ES-I3 (cell line): ENCODE measurements at regions not wholly inside any gene's neighbourhood (a gene's known extent, or its start where the extent isn't known, plus 50 kb on each side); places are given as distances from the start of the nearest gene placed in this dataset.
"Not testable (repeated sequence)": the region's sequence is repeated elsewhere in the genome, so short reads cannot be mapped to it uniquely, and the experiment has no call there.

Experiments
- H3K36me3 ChIP-seq: 2 replicates; pipeline ENCODE4 v1.6.1; 2013; ENCODE audit warnings: mild to moderate bottlenecking, low read length, control low read depth, moderate library complexity; ENCODE audit not compliant: insufficient read depth
- H3K4me1 ChIP-seq: 2 replicates; pipeline ENCODE4 v1.6.1; 2013; ENCODE audit warnings: mild to moderate bottlenecking, control low read depth, low read length; ENCODE audit not compliant: insufficient read depth
- H3K9ac ChIP-seq: 2 replicates; pipeline ENCODE4 v1.6.1; 2013; ENCODE audit warnings: low read depth, mild to moderate bottlenecking, low read length, moderate library complexity
- H3K9me3 ChIP-seq: 2 replicates; pipeline ENCODE4 v1.6.1; 2013; ENCODE audit warnings: mild to moderate bottlenecking, low read length, moderate library complexity; ENCODE audit not compliant: control insufficient read depth, insufficient read depth

- Histone ChIP-seq H3K36me3 (no peaks in the 10 kb centered on the region), H3K4me1 (no peaks in the 10 kb centered on the region), H3K9ac (no peak overlapping the region), H3K9me3 (no peaks in the 10 kb centered on the region)
Observed at GRCh38 chr6:144630857-144631256, 345.7 kb downstream of the UTRN start.

GRCh38 chr6:144632266-144632665 lies 347.1 kb downstream of the UTRN start:
- no peaks in the 10 kb centered on the region for H3K9me3 ChIP-seq
- no peaks in the 10 kb centered on the region for H3K4me1 ChIP-seq
- H3K36me3 ChIP-seq, result no peaks in the 10 kb centered on the region

GRCh38 chr6:144633886-144634285 lies 348.8 kb downstream of the UTRN start:
- no peaks in the 10 kb centered on the region for H3K4me1 ChIP-seq

More at GRCh38 chr6:144632266-144632665, 347.1 kb downstream of the UTRN start:
- no peak overlapping the region for H3K9ac ChIP-seq

GRCh38 chr6:144634371-144634770 lies 349.2 kb downstream of the UTRN start:
- no peaks in the 10 kb centered on the region for H3K36me3 ChIP-seq
- H3K9me3 ChIP-seq, result no peaks in the 10 kb centered on the region
- H3K9ac ChIP-seq, result no peak overlapping the region
- 0 out of 2 replicates have a peak, but pooled peaks cover 2% of the 10 kb centered on the region for H3K4me1 ChIP-seq

More at GRCh38 chr6:144633886-144634285, 348.8 kb downstream of the UTRN start:
- Histone ChIP-seq H3K36me3 (no peaks in the 10 kb centered on the region), H3K9ac (no peak overlapping the region), H3K9me3 (no peaks in the 10 kb centered on the region)

GRCh38 chr6:144635051-144635450 lies 349.9 kb downstream of the UTRN start:
- Histone ChIP-seq H3K4me1 (0 out of 2 replicates have a peak, but pooled peaks cover 7% of the 10 kb centered on the region), H3K9ac (no peak overlapping the region), H3K36me3 (no peaks in the 10 kb centered on the region), H3K9me3 (no peaks in the 10 kb centered on the region)

GRCh38 chr6:144636025-144636424 lies 350.9 kb downstream of the UTRN start:
- not testable (repeated sequence) for H3K9me3 ChIP-seq, H3K36me3 ChIP-seq, H3K9ac ChIP-seq, H3K4me1 ChIP-seq

GRCh38 chr6:144637541-144637940 lies 352.4 kb downstream of the UTRN start:
- H3K36me3 ChIP-seq, result no peaks in the 10 kb centered on the region

GRCh38 chr6:144639654-144640053 lies 354.5 kb downstream of the UTRN start:
- H3K9me3 ChIP-seq, result no peaks in the 10 kb centered on the region
- H3K36me3 ChIP-seq, result no peaks in the 10 kb centered on the region
- no peak overlapping the region for H3K9ac ChIP-seq
- peaks cover 16% of the 10 kb centered on the region; the same call in 1 of the 2 replicates for H3K4me1 ChIP-seq

More at GRCh38 chr6:144637541-144637940, 352.4 kb downstream of the UTRN start:
- no peaks in the 10 kb centered on the region for H3K9me3 ChIP-seq
- H3K9ac ChIP-seq, result no peak overlapping the region
- H3K4me1 ChIP-seq, result 0 out of 2 replicates have a peak, but pooled peaks cover 7% of the 10 kb centered on the region

- no peaks in the 10 kb centered on the region for H3K9me3 ChIP-seq
- H3K9ac ChIP-seq, result no peak overlapping the region
- peaks cover 26% of the 10 kb centered on the region; the same call in 1 of the 2 replicates for H3K4me1 ChIP-seq
- H3K36me3 ChIP-seq, result no peaks in the 10 kb centered on the region
Observed at GRCh38 chr6:144641286-144641685, 356.2 kb downstream of the UTRN start.

GRCh38 chr6:144644776-144645175 lies 359.6 kb downstream of the UTRN start:
- peaks cover 40% of the 10 kb centered on the region for H3K4me1 ChIP-seq
- no peak overlapping the region for H3K9ac ChIP-seq
- H3K36me3 ChIP-seq, result no peaks in the 10 kb centered on the region
- no peaks in the 10 kb centered on the region for H3K9me3 ChIP-seq

GRCh38 chr6:144646093-144647056 lies 361.2 kb downstream of the UTRN start:
- Histone ChIP-seq H3K4me1 (peaks cover 38% of the 10 kb centered on the region), H3K9me3 (no peaks in the 10 kb centered on the region), H3K9ac (no peak overlapping the region), H3K36me3 (no peaks in the 10 kb centered on the region)

- no peaks in the 10 kb centered on the region for H3K36me3 ChIP-seq
- H3K9me3 ChIP-seq, result no peaks in the 10 kb centered on the region
- H3K9ac ChIP-seq, result no peak overlapping the region
- peaks cover 38% of the 10 kb centered on the region for H3K4me1 ChIP-seq
Observed at GRCh38 chr6:144647406-144647964, 362.4 kb downstream of the UTRN start.

- no peaks in the 10 kb centered on the region for H3K36me3 ChIP-seq
- H3K4me1 ChIP-seq, result peaks cover 38% of the 10 kb centered on the region
- no peak overlapping the region for H3K9ac ChIP-seq
- H3K9me3 ChIP-seq, result no peaks in the 10 kb centered on the region
Observed at GRCh38 chr6:144647971-144648651, 363.0 kb downstream of the UTRN start.

GRCh38 chr6:144649085-144649484 lies 363.9 kb downstream of the UTRN start:
- no peak overlapping the region for H3K9ac ChIP-seq
- H3K9me3 ChIP-seq, result no peaks in the 10 kb centered on the region
- peaks cover 33% of the 10 kb centered on the region for H3K4me1 ChIP-seq
- no peaks in the 10 kb centered on the region for H3K36me3 ChIP-seq
